ENCODE measurements at regions not wholly inside any gene's neighbourhood (a gene's known extent, or its start where the extent isn't known, plus 50 kb on each side); places are given as distances from the start of the nearest gene placed in this dataset.

DNA sequence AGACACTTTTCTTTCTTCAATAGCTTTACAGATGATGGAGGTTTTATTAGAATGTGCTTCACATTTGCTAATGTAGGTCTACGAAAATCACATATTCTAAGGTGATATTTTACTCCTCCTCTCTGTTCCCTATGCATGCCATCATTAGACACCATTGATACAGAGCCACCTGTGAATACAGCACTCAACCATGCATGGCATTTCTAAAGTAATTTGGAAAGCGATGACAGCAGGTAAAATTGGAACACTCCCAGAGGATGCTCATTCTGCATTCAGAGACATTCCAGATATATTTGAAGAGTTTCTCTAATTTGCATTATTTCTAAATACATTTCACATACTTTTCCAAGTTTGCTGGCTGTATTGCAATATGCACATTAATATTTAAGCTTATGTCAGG is 65.3 kb upstream of the RIT2 start:
- Histone ChIP-seq H2AK9ac (replicated peaks; ENCODE audit: low read depth, low read length, poor library complexity) (no peak overlapping the region), H2BK120ac (ENCODE audit: low read depth, low read length) (no peak overlapping the region), H3K27me3 (ENCODE audit: control insufficient read depth, insufficient read depth, low read length) (no peaks in the 10 kb centered on the region), H3K9me1 (ENCODE audit: insufficient read depth, low read length) (no peaks in the 10 kb centered on the region), H4K20me1 (ENCODE audit: insufficient read depth, low read length) (no peaks in the 10 kb centered on the region), H3K18ac (ENCODE audit: low read depth, low read length) (no peak overlapping the region), H2BK20ac (ENCODE audit: low read depth, low read length) (no peak overlapping the region), H3K23ac (ENCODE audit: low read depth, low read length) (no peak overlapping the region), H3K4me1 (ENCODE audit: control insufficient read depth, insufficient read depth, low read length) (no peaks in the 10 kb centered on the region), H3K56ac (ENCODE audit: extremely low read depth, insufficient read depth, low read length) (no peak overlapping the region), H3K36me3 (ENCODE audit: control insufficient read depth, insufficient read depth, low read length) (no peaks in the 10 kb centered on the region), H3K27ac (ENCODE audit: insufficient read depth, low read length) (no peak overlapping the region), H3K9me3 (ENCODE audit: control insufficient read depth, insufficient read depth, low read length) (peaks cover 3% of the 10 kb centered on the region), H3K9ac (ENCODE audit: low read depth, low read length) (no peak overlapping the region), H2AFZ (replicated peaks; ENCODE audit: low read length, poor library complexity) (no peak overlapping the region), H3K79me1 (ENCODE audit: low read depth in 1 of 2, low read length in 2 of 2) (no peaks in the 10 kb centered on the region), H2AK5ac (ENCODE audit: low read depth, low read length) (no peak overlapping the region), H3K4me2 (ENCODE audit: low read depth, low read length) (no peak overlapping the region), H3K14ac (replicated peaks; ENCODE audit: low read depth, low read length) (no peak overlapping the region), H3K4ac (ENCODE audit: low read depth, low read length) (no peak overlapping the region), H2BK15ac (ENCODE audit: low read depth, low read length) (no peak overlapping the region), H2BK5ac (ENCODE audit: low read depth, low read length, poor library complexity, severe bottlenecking) (no peak overlapping the region), H3K4me3 (ENCODE audit: insufficient read depth, low read depth, low read length) (no peak overlapping the region), H4K8ac (ENCODE audit: low read depth in 2 of 2, low read length in 2 of 2) (no peak overlapping the region), H4K5ac (ENCODE audit: low read depth, low read length) (no peak overlapping the region), H4K91ac (ENCODE audit: insufficient read depth, low read depth, low read length) (no peak overlapping the region)
- intact Hi-C loops (cut with micrococcal nuclease) (no loop called here), dilution Hi-C loops (cut with HindIII; ENCODE audit: low sequenced_read_pairs, unreplicated experiment) (no loop called here), in situ Hi-C loops (cut with MboI; ENCODE audit: low sequenced_read_pairs) (loop anchor here (25.0 kb wide), 1 partner anchor 106 kb away; the partner anchor contains the start of gene SYT4)
- no CpG with 5 or more reads among the region's 2 CpGs for WGBS, 2 experiments (ENCODE audit: extremely low coverage in 2 of 2, insufficient read length in 1 of 2)
- TF ChIP-seq MXI1 (IDR thresholded peaks at IDR 0.05; ENCODE audit: borderline replicate concordance, low read depth, low read length): no peak
- no peak for TF ChIP-seq SMC3 (IDR thresholded peaks at IDR 0.05; ENCODE audit: low read depth, low read length)
- no peak for TF ChIP-seq RAD21 (IDR thresholded peaks at IDR 0.05; ENCODE audit: low read length)
- TF ChIP-seq FOS (IDR thresholded peaks at IDR 0.05; ENCODE audit: low read depth, low read length): no peak
- TF ChIP-seq RCOR1 (IDR thresholded peaks at IDR 0.05; ENCODE audit: insufficient replicate concordance, low read length): no peak
- no peak for TF ChIP-seq MAZ (IDR thresholded peaks at IDR 0.05; ENCODE audit: borderline replicate concordance, low read depth, low read length)
- TF ChIP-seq, protein P1, sequence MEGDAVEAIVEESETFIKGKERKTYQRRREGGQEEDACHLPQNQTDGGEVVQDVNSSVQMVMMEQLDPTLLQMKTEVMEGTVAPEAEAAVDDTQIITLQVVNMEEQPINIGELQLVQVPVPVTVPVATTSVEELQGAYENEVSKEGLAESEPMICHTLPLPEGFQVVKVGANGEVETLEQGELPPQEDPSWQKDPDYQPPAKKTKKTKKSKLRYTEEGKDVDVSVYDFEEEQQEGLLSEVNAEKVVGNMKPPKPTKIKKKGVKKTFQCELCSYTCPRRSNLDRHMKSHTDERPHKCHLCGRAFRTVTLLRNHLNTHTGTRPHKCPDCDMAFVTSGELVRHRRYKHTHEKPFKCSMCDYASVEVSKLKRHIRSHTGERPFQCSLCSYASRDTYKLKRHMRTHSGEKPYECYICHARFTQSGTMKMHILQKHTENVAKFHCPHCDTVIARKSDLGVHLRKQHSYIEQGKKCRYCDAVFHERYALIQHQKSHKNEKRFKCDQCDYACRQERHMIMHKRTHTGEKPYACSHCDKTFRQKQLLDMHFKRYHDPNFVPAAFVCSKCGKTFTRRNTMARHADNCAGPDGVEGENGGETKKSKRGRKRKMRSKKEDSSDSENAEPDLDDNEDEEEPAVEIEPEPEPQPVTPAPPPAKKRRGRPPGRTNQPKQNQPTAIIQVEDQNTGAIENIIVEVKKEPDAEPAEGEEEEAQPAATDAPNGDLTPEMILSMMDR (conservative IDR thresholded peaks at IDR 0.05; ENCODE audit: low read depth, low read length): no peak
- TF ChIP-seq RFX5 (IDR thresholded peaks at IDR 0.05; ENCODE audit: low read depth, low read length): no peak
- TF ChIP-seq USF2 (IDR thresholded peaks at IDR 0.05; ENCODE audit: low read depth, low read length): no peak
- no peak for TF ChIP-seq CEBPB (IDR thresholded peaks at IDR 0.05; ENCODE audit: low read depth, low read length)
- no peak for TF ChIP-seq MAFK (IDR thresholded peaks at IDR 0.05; ENCODE audit: low read depth, low read length)
- no peak for TF ChIP-seq BHLHE40 (IDR thresholded peaks at IDR 0.05; ENCODE audit: low read depth, low read length)
- no peak for TF ChIP-seq NFE2L2 (IDR thresholded peaks at IDR 0.05; ENCODE audit: low read depth, low read length)
- no peak for TF ChIP-seq POLR2A (IDR thresholded peaks at IDR 0.05; ENCODE audit: low read depth, low read length)
- TF ChIP-seq, protein P2, sequence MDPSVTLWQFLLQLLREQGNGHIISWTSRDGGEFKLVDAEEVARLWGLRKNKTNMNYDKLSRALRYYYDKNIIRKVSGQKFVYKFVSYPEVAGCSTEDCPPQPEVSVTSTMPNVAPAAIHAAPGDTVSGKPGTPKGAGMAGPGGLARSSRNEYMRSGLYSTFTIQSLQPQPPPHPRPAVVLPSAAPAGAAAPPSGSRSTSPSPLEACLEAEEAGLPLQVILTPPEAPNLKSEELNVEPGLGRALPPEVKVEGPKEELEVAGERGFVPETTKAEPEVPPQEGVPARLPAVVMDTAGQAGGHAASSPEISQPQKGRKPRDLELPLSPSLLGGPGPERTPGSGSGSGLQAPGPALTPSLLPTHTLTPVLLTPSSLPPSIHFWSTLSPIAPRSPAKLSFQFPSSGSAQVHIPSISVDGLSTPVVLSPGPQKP (IDR thresholded peaks at IDR 0.05; ENCODE audit: borderline replicate concordance, low read depth, low read length): no peak
- TF ChIP-seq CHD1 (IDR thresholded peaks at IDR 0.05; ENCODE audit: low read depth, low read length): no peak
- CTCF ChIA-PET: no interaction called here
- POLR2A ChIA-PET (ENCODE audit: unreplicated experiment): no interaction called here
- ATAC-seq (ENCODE audit: low read depth): no peak
- BruUV-seq (replicated peaks): no TSS peak
- DNase-seq: no peak
